ENCODE measurements at regions not wholly inside any gene's neighbourhood (a gene's known extent, or its start where the extent isn't known, plus 50 kb on each side); places are given as distances from the start of the nearest gene placed in this dataset.

DNA sequence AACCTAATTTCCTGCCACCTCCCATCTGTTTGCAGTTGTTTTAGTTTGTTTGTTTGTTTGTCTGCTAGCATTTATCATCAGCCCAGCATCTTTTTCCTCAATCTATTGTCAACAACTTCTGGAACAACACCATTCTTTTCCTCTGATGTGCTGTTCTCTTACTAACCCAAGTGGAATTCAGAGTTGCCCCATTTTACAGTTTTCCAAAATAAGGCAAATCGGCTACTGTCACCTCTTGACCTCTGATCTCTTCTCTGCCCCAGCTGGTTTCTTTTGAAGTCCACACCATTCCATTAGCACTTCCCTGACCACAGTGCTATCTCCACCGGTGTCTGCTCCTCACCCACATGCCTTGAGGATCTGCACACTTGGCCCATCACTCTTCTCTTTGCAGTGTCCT lies 102.4 kb downstream of the EFNB2 start:
- peak; percentile 1 for DNase-seq (ENCODE audit: low read depth)

DNA sequence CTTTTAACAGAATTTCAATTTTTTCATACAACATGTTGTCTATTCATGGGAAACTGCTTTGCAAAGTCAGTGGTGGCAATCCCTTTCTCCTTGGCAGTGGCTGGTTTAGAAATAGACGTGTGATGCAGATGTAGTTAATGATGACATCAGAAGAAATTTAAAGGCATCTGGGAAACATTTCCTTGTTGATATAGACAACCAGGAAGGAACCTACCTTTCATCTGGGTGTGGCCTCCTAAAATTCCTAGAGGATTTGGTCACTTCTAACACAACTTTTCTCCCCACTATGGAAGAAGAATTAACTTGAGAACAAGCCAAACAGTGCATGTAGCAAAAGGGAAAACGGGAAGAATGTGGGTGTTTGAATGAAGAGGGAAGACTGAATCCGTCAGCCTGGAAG lies 102.8 kb downstream of the EFNB2 start:
- peak; percentile 25 for DNase-seq (ENCODE audit: low read depth)

DNA sequence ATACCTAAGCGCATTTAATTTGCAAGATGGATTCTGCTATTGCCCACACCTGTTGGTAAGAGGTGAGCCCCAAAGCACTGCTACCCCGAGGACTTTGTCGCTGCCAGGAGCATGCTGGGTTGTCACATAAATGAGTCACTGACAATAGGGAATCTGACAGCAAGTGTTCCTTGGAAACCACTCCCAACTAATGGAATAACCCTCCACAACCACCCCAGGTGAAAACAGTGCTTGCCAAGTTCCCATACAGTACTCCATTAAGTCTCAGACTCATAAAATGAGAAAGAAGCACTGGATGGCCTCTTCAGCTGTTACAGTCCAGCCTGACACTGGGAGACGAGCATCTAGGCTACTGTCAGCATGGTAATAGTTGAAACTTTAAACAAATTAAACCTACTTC lies 108.6 kb downstream of the EFNB2 start:
- no peak for DNase-seq (ENCODE audit: low read depth)

DNA sequence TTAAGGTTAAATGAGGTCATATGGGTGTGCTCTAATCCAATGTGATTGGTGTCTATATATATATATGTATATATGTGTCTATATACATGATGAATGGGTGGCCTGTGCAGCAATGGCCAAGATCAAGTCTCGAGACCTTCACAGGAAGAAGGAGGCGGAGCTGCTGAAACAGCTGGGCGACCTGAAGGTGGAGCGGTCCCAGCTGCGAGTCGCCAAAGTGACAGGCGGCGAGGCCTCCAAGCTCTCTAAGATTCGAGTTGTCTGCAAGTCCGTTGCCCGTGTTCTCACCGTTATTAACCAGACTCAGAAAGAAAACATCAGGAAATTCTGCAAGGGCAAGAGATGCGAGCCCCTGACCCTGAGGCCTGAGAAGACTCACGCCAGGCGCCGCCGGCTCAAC lies 109.8 kb downstream of the EFNB2 start:
- no peak for DNase-seq (ENCODE audit: low read depth)

DNA sequence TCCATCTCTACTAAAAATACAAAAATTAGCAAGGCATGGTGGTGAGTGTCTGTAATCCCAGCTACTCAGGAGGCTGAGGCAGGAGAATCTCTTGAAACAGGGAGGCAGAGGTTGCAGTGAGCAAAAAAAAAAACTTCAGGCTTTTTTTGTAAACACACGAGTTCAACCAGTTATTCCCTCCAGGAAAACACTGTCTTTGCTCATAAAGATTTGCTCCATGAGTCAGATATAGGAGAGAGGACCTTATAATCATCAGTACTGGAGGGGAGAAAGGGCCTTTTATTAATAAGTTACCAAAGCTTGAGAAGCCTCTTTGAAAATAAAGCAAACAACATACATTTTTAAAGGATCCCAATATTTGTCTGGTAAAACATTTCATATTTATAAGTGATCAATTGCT lies 110.7 kb downstream of the EFNB2 start:
- DNase-seq (ENCODE audit: low read depth) = peak; percentile 10

DNA sequence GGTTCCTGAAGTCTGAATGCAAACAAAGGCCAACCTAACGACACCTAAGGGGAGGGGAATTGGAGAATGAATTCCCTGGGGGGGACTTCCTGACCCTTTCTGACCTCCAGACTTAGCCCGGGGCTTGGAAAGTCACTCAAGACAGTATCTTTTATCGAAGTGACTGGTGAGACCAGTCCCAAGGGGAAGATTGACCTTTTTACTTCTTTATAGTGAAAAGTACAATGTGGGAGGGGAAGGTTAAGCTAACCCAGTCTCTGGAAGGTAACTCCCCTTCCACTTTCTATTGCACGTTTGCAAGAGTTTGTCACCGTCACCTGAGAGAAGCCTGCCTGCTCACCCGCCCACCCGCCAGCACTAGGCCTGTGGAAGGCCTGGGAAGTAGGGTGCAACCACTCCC lies 111.9 kb downstream of the EFNB2 start:
- no peak for DNase-seq (ENCODE audit: low read depth)

DNA sequence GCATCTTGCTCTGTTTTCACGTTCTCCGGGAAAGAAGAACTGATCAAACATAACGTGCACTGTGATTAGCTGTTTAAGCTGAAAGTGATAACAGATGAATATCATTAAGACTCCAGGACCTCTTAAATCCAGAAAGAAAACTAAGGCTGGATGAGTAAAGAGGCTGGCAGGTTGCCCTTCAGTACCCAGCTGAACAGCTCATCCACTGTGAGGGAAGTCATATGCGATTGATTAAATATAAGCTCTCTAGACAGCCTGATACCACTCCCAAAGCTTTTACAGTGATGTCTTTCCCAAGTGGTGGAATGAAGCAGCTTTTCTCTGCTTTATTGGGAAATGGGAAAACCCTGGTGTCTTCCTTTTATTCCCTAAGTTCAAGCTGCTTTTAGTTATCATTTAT lies 116.9 kb downstream of the EFNB2 start:
- peak; percentile 72 for DNase-seq (ENCODE audit: low read depth)

DNA sequence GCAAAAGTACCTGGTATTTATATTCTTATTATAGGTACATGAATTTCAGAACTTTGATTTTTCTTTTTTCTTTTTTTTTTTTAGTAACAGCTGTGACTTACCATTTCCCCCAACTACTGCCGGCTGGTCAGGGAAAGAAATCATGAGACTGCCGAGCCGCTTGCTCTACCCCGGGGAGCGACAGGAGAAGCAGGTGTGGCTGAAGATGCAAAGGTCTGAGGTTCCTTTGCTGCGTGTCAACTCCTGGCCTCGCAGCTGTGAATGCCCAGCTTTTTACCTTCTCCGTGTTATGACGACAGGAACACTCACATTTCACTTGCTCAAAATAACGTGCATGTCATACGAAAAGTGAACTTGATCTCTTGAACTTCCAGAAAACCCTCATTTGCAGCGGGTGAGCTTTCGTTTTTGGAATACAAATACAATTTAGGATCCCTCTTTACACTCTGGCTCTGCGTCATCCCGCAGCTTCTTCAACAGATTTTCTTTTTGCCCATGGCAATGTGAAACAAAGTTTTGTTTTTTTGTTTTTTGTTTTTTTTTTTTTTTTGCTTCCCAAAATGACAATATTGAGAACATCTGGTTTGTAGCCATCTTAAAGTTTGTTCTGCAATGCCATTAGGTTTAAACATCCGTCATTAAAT lies 117.9 kb downstream of the EFNB2 start:
- DNase-seq (ENCODE audit: low read depth) = peak; percentile 7

DNA sequence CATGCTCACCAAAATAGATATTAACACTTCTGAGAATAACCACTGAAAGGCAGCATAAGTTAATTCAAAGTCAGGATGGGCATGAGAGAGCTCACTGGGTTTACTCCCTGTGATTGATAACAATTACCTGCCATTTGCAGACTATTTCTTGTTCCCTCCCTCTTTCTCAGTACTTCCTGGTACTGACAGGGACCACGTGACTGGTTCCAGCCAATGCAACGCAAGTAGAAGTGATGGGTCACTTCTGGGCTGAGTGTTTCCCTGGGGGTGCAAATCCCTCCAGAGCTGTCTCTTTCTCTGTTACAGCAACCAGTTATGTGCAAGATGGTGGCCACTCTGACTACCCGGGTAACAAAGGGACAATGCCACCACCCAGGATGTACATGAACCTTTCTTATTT lies 118.8 kb downstream of the EFNB2 start:
- no peak for DNase-seq (ENCODE audit: low read depth)

DNA sequence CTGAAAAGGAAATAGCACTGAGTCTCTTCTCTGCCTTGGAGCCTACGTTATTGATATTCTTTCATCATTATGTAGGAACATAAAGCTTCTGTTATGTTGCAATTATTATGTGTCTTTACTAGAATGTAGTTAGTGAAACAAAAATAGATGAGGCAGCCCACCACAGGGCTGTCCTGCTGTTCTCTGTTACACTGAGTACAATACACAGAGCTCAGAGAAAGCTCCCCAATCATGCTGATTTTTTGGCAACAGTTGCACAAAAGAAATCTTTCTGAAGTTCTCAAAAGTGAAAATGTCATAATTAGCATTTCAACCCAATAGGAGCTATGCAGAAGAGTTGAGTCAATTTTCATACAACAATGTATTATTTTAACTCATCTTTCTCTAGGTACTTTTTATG lies 119.5 kb downstream of the EFNB2 start:
- no peak for DNase-seq (ENCODE audit: low read depth)

DNA sequence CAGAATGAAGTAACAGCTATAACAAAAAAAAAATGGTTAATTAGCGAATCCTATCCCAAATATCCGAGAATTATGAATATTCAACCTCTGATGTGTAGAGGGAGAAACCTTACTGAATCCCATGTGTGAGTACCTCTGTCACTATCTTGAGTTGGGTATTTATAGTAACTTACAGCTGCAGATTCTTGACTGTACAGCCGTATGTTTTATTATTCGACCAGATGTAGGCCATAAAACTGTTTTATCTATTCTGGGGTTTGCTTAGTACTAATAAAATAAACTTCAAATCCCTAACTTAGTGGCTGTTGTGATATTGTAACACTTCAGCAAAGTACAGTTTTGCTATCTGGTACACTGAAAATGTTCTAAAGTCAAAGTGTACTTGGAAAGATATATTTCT lies 120.0 kb downstream of the EFNB2 start:
- DNase-seq (ENCODE audit: low read depth) = no peak

DNA sequence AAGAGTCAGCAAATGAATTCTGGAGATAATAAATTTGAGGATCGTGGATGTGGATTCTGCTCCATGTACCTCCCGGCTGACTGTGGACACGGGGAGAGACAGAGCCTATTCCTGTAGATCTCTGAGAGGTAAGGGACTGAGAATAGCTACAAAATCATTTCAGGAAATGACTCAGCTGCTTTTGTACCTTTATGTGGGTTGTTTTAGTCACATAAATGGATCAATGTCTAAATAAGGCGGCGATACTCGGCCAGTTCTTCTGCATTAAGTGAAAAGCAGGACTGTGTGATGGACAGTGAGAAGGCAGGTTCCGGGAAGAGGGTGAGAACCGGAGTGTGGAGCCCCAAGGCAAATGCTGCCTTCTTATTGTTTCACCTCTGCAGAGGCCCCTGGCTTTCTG lies 128.1 kb downstream of the EFNB2 start:
- peak; percentile 6 for DNase-seq (ENCODE audit: low read depth)

DNA sequence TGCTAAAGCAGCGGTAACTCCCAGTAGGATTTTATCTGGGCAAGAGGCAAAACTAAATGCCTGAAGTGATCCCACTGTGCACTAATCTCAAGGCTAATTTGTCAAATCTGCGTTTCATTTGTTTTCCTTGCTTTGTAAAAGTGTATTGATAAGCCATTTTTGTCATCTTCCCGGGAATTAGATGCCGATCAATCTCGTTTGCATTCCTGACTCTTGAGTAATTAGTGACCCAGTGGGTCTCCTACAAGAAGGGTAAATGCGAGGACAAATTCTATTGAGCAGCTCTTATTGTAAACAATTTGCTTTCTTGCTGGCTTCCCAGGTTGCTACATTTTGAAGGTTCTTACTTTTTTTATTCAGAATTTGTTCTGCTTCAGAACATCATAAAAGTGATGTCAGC lies 129.7 kb downstream of the EFNB2 start:
- no peak for DNase-seq (ENCODE audit: low read depth)

DNA sequence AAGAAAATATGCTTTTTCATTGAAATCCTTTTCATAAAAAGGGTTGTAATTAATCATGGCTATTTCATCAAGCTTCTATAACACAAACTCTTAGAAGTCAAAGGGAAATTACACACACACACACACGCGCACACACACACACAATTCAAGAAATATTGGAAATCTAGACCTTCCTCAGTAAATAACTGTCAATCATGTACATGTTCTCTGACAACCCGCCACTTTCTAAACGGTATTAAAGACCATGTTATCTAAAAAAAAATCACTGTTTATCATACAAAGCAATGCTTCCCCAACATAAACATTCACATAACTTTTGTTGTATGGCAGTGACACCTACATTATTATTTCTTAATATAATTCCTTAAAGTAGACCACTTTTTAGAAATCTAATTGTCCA lies 132.2 kb downstream of the EFNB2 start:
- no peak for DNase-seq (ENCODE audit: low read depth)

DNA sequence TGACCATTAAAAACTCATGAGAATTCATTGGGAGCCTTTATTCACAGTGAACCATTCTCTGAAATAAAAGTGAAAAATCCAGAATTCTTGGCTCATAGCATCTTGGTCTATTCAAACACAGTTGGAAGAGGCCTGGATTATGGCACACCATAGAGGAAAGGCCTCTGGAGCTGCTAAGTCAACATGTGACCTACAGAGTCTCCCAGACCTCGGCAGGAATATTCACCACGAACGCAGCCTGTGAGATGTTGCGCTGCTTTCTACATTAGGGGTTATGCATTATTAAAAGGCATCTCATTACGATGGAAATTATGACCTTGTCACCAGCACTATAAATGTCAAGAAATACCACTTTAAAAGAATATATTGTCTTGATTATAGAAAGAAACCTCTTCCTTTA lies 132.6 kb downstream of the EFNB2 start:
- no peak for DNase-seq (ENCODE audit: low read depth)

DNA sequence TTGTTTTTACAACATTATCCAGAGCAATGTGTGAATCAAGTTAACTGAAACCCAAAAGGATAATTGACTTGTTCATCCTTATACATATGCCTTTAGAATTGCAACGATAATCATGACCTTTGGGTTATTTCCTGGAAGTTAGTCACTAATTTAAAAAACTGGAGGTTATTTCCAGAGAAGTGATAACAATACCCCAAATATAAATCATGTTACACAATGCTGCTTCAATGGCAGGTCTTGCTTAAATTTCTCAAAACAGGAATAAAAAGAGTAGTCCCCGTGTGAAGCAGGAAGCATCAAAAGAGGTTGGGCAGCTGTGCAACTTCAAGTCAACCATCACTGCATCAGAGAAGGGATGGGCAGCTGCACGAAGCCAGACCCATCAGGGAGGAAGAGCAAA lies 134.4 kb downstream of the EFNB2 start:
- no peak for DNase-seq (ENCODE audit: low read depth)

DNA sequence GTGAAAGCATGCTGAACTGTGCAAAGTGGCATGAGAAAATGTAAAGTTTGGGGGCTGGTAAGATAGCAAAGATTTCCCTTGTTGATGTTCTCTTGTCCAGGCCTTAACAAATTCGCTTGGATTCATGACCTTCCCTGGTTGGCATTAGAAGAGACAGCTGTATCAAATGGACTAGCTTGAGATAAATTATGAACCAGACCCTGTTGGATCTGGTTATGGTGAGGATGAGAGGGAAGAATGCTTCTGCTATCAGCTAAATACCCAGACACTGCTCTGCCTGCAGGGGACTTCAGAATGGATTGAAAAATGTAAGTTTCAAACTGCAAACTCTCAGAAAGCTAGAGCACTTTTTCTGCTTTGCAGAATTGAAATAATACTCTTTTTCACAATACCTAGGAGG lies 135.2 kb downstream of the EFNB2 start:
- no peak for DNase-seq (ENCODE audit: low read depth)

DNA sequence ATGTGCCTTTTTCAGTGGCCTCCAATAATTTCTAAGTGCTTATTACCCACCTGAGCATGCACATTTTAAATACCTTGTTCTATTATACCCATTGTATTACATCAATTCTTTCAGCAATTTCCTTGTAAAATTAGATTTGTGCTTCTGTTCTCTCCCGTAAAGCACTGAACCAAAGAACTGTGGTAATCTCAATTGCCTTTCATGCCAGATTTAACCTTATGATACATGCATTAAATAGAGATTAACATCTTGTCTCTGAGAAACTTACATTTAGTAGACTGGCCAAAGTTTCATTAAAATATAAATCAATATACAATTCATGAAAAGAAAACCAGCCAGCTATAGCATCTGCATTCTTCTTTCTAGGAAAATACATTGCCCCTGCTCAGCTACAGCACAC lies 137.2 kb downstream of the EFNB2 start:
- DNase-seq (ENCODE audit: low read depth) = no peak

DNA sequence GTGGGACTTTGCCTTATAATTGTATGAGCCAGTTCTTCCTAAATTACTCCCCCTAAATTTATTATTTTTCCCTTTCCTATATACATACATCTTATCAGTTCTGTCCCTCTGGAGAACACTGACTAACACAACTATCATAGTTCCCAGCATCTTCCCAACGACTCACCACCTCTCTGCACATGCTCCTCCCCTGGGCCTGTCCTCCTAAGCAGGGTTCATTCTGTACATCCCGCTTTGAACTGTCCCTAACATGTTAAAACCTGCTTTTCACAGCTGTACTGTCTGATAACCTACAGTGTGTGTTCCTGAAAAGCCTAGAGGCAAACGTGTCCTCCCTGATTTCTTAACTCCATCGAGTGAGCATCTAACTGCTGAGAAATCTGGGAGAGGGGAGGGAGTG lies 141.7 kb downstream of the EFNB2 start:
- DNase-seq (ENCODE audit: low read depth) = no peak

DNA sequence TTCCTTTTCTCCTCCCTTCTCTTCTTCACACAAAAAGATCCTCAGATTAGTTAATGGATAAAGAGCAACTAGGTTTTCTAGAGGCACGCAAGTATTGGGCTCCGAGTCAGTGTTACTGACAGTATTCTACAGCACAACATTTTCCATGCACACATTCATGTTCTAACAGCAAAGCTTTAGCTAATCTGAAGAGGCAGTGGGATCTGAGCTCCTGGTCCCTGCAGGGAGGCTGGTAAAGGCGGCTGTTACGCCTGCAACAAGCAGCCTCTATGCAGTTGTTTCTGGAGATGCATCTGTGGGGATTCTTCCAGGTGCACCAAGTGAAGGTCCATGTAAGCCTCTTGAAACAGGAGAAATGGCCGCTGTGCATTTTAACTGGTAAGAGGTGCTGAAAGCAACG lies 143.8 kb downstream of the EFNB2 start:
- DNase-seq (ENCODE audit: low read depth) = no peak

DNA sequence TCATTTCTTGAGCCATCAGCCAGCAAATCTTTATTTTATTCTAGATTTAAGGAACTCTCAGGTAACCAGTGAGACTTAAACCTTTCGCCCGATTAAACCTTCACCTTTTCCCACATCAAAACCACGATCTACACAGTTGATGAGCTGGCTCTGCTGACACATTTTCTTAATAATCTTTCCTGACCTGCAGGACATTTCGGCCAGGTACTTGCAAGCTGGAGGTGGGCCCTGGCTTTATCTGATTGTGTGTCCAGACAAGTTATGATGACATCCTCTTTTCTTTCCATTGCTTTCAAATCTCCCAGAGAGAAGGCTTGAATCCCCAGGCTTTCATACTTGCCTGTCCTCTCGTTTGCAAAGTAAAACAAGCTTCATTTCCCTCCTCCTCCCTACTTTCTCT lies 144.2 kb downstream of the EFNB2 start:
- DNase-seq (ENCODE audit: low read depth) = no peak

DNA sequence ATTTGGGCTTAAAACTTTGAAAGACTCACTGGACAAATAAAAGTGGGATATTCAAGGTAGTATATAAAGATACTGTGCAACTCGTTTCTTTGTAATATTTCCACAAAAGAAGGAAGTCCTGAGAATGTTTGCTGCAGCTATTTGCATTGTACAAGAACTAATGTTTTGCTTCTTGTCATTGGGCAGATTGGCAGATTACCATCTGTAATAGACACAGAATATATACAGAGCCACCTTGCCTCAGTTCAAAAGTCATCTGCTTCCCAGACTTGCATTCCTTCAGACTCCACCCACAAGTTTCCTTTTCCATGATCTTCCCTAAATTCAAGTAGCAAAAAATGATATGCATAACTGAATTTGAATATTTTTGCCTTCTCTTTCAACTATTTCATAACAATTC lies 145.1 kb downstream of the EFNB2 start:
- no peak for DNase-seq (ENCODE audit: low read depth)

DNA sequence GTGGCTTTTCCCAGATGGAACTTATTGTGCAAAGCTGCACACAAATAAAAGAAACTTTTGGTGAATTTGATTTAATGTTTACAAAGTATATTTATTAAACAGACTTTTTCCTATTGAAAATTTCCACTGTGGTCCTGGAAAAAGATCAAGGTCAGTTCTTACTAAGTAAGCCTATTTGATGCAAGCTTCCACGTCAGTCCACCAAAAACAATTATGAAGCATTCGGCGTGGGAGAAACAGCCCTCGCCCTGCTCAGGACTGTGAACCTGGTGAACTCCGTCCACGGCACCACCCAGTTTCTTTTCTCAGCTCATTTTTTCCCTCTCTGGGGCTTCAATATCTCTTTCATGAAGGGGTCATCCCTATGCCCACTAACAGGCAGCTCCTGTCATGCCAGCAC lies 149.8 kb downstream of the EFNB2 start:
- DNase-seq (ENCODE audit: low read depth) = no peak

DNA sequence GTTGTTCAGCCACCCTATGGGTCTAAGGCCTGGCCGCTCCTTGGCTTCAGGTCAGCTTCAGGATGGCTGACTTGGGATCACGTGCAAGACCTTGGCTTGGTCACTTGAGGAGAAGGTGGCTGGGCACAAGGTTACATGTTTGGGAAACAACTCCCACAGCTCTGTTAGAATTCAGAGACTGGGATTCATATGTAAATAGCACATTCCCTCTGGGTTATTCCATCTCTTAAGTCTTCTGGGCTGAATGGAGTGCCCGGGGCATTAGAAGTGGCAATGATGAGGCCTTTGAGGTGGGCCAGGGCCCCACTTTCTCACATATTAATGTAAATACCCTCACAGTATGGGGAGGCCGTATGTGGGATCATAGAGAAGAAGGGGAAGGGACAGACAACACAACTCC lies 150.9 kb downstream of the EFNB2 start:
- DNase-seq (ENCODE audit: low read depth) = no peak

DNA sequence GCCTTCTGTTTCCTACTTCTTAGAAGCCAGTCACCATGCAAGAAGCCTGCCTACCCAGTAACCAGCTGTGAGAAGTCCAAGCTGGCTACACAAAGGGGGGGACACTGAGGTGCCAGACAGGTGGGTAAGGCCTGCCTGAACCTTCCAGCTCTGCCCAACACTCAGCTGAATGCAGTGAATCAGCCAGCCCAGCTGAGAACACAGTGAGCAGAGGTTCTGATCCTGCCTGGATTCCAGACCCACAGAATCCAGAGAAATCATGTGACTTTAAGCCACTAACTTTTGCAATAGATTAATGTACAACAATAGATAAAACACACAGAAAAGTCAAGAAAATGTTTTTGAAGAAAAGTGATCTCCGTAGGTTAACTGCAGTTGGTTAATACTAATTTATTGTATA lies 151.7 kb downstream of the EFNB2 start:
- DNase-seq (ENCODE audit: low read depth) = no peak

Measured in ELR (cell line).